H1 (cell line): ENCODE measurements at regions not wholly inside any gene's neighbourhood (a gene's known extent, or its start where the extent isn't known, plus 50 kb on each side); places are given as distances from the start of the nearest gene placed in this dataset.

Experiments
- ATF2 ChIP-seq: IDR thresholded peaks from 2 replicates; pipeline ENCODE4 v1.6.1; 2012; ENCODE audit warnings: low read length, inconsistent platforms
- CHD7 ChIP-seq: fragments of 300-600 bp; sonication (generic); IDR thresholded peaks from 2 replicates; pipeline ENCODE4 v1.7.1; 2012; ENCODE audit warnings: low read length, moderate library complexity, mild to moderate bottlenecking, inconsistent platforms; ENCODE audit not compliant: insufficient replicate concordance

GRCh38 chr2:151197184-151198108 lies 64.2 kb downstream of the RBM43 start (continued):
- no peak for TF ChIP-seq CHD7
- TF ChIP-seq ATF2, result no peak
- TF ChIP-seq, all 59 proteins: peak for 0
